ENCODE measurements at regions not wholly inside any gene's neighbourhood (a gene's known extent, or its start where the extent isn't known, plus 50 kb on each side); places are given as distances from the start of the nearest gene placed in this dataset.

DNA sequence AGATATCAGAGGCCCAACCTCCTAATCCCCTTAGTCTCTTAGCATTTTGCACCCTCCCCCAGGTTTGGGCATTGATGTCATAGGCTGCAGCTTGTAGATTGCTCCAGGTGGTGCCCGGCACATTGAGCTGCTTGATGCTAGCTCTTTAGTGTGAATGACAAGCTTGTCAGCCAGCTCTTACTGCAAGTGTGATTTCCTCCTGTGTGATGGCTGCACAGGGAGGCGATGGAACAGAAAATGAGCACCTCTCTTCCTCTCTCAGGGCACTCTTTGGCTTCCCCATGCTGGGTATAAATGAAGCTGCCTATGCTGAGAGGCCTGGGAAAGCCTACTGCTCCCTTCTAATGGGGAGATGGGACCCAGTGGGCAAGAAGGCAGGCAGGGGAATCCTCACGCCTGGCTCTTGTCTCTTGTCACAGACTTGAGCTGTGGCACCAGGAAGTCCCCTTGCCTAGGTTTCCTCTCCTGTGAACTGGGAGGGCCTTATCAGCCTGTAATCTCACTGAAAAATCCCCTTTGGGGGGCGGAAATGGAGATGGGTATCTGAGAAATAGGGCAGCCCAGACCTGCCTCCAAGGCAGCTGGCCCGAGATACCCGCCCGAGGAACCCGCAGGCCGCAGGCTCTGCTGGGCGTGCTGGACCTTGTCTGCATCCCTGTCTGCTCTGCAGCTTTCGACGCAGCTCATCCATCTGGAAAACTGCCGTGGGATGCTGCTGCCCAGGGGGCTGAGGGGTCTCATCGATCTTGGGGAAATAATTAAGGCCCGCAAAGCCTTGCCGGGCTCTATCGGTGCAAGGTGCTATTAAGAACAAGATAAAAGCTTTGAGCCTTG lies 163.5 kb upstream of the CXCR4 start:
- TF ChIP-seq, protein P1, sequence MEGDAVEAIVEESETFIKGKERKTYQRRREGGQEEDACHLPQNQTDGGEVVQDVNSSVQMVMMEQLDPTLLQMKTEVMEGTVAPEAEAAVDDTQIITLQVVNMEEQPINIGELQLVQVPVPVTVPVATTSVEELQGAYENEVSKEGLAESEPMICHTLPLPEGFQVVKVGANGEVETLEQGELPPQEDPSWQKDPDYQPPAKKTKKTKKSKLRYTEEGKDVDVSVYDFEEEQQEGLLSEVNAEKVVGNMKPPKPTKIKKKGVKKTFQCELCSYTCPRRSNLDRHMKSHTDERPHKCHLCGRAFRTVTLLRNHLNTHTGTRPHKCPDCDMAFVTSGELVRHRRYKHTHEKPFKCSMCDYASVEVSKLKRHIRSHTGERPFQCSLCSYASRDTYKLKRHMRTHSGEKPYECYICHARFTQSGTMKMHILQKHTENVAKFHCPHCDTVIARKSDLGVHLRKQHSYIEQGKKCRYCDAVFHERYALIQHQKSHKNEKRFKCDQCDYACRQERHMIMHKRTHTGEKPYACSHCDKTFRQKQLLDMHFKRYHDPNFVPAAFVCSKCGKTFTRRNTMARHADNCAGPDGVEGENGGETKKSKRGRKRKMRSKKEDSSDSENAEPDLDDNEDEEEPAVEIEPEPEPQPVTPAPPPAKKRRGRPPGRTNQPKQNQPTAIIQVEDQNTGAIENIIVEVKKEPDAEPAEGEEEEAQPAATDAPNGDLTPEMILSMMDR (conservative IDR thresholded peaks at IDR 0.05 in 1 of 2, IDR thresholded peaks at IDR 0.05 in 1 of 2; ENCODE audit: extremely low read depth in 1 of 2, insufficient read depth in 1 of 2, low read depth in 1 of 2, low read length in 2 of 2): no peak
- no peak for TF ChIP-seq EZH2 (IDR thresholded peaks at IDR 0.05; ENCODE audit: borderline replicate concordance, low read length)

Measured in mammary epithelial cell (primary cell).